K562 (cell line): ENCODE measurements at regions not wholly inside any gene's neighbourhood (a gene's known extent, or its start where the extent isn't known, plus 50 kb on each side); places are given as distances from the start of the nearest gene placed in this dataset.

ENCODE experiments used
- ATAC-seq: fragments of 200-7000 bp; cut with Tn5 transposase; 3 replicates; pipeline ENCODE4 v1.9.1; 2020; ENCODE audit warnings: moderate library complexity
- BruUV-seq: library from RNA; stranded (reverse); fragments of 400-500 nt; replicated peaks from 2 replicates; lab custom pipeline; 2021; lab: Mats Ljungman, UMichigan
- CTCF ChIA-PET: fragments of 300-600 bp; formaldehyde crosslinking; extraction: SDS; loops from one replicate; lab custom pipeline; 2021; ENCODE audit warnings: low intra/inter-chr PET ratio; lab: Yijun Ruan, JAX
- POLR2A ChIA-PET: fragments of 300-600, 350-650 bp; sonication (Branson Sonifier 250); formaldehyde crosslinking; extraction: SDS; loops from one replicate; lab custom pipeline; 2021; ENCODE audit warnings: antibody characterized with exemption, inconsistent platforms; lab: Yijun Ruan, JAX
- DNase-seq, 4 experiments: peaks; one replicate each; pipeline versions ENCODE4 v3.0.0 to v3.0.0-alpha.2; 2011 to 2018; ENCODE audit warnings: low spot score in 3 of 4, mixed read lengths in 3 of 4; ENCODE audit errors: extremely low read depth in 1 of 4
- FAIRE-seq: peaks from 2 replicates; lab custom pipeline; 2011; peaks lifted over from hg19 to GRCh38; lab: Jason Lieb, UNC
- H2AFZ ChIP-seq: 2 replicates; pipeline ENCODE4 v1.6.0; 2011; ENCODE audit warnings: low read depth, low read length, control low read depth, inconsistent platforms
- H3K27ac ChIP-seq: fragments of 200-600 bp; 3 replicates; pipeline ENCODE4 v1.8.0; 2011; ENCODE audit warnings: low read depth, mild to moderate bottlenecking, control low read depth, inconsistent platforms, low read length, moderate library complexity, mixed read lengths; ENCODE audit errors: extremely low read depth
- H3K27me3 ChIP-seq, 2 experiments: fragments of 300-600 bp in 1 of 2; 2 replicates in 1 of 2; 3 replicates in 1 of 2; pipeline versions ENCODE4 v1.6.0 to v1.8.0; 2011; ENCODE audit warnings: inconsistent platforms in 2 of 2, low read length in 2 of 2, mild to moderate bottlenecking in 1 of 2, mixed read lengths in 1 of 2, moderate library complexity in 1 of 2; ENCODE audit not compliant: control insufficient read depth in 2 of 2, insufficient read depth in 2 of 2
- H3K36me3 ChIP-seq: fragments of 300-600 bp; 3 replicates; pipeline ENCODE4 v1.8.0; 2011; ENCODE audit warnings: mild to moderate bottlenecking, low read length, inconsistent platforms; ENCODE audit not compliant: control insufficient read depth, insufficient read depth
- H3K4me1 ChIP-seq, 2 experiments: fragments of 200-600 bp in 1 of 2; replicated peaks in 1 of 2; 2 replicates in 1 of 2; 3 replicates in 1 of 2; pipeline versions ENCODE4 v1.5.1 to v1.8.0; 2011; ENCODE audit warnings: inconsistent platforms in 2 of 2, low read length in 2 of 2, mild to moderate bottlenecking in 1 of 2, mixed read lengths in 1 of 2, moderate library complexity in 1 of 2; ENCODE audit not compliant: control insufficient read depth in 2 of 2, insufficient read depth in 2 of 2
- H3K4me2 ChIP-seq: 2 replicates; pipeline ENCODE4 v1.6.1; 2011; ENCODE audit warnings: low read length, control low read depth, inconsistent platforms, mixed read lengths; ENCODE audit not compliant: insufficient read depth
- H3K4me3 ChIP-seq: fragments of 200-600 bp; sonication (generic), shearing (Covaris generic); 2 replicates; pipeline ENCODE4 v1.5.1; 2016; ENCODE audit warnings: control low read depth, inconsistent platforms
- H3K79me2 ChIP-seq: fragments of 200-600 bp; 3 replicates; pipeline ENCODE4 v1.8.0; 2011; ENCODE audit warnings: low read length, inconsistent platforms; ENCODE audit not compliant: control insufficient read depth, insufficient read depth
- H3K9ac ChIP-seq, 2 experiments: 2 replicates each; pipeline versions ENCODE4 v1.6.0 to v1.6.1; 2011; ENCODE audit warnings: low read depth in 2 of 2, low read length in 2 of 2, control low read depth in 1 of 2, inconsistent platforms in 1 of 2, mild to moderate bottlenecking in 1 of 2, mixed read lengths in 1 of 2; ENCODE audit not compliant: insufficient read depth in 1 of 2
- H3K9me1 ChIP-seq: one replicate; pipeline ENCODE4 v1.6.0; 2011; ENCODE audit warnings: inconsistent platforms, mild to moderate bottlenecking, low read length, moderate library complexity; ENCODE audit not compliant: control insufficient read depth, insufficient read depth
- H3K9me3 ChIP-seq: replicated peaks from 2 replicates; pipeline ENCODE4 v1.5.1; 2011; ENCODE audit warnings: low read depth, low read length, inconsistent platforms; ENCODE audit not compliant: control insufficient read depth, insufficient read depth
- H4K20me1 ChIP-seq: replicated peaks from 2 replicates; pipeline ENCODE4 v1.6.1; 2011; ENCODE audit warnings: low read length, inconsistent platforms, mixed read lengths; ENCODE audit not compliant: control insufficient read depth, insufficient read depth
- BRD9 ChIP-seq: fragments of 450-650 bp; IDR thresholded peaks from 2 replicates; pipeline ENCODE4 v1.6.1; 2018; ENCODE audit warnings: low read depth; ENCODE audit not compliant: partially characterized antibody
- KAT8 ChIP-seq: fragments of 450-650 bp; IDR thresholded peaks from 2 replicates; pipeline ENCODE4 v1.6.1; 2016; ENCODE audit warnings: low read depth, mild to moderate bottlenecking
- RERE ChIP-seq: sonication (generic); formaldehyde crosslinking; IDR thresholded peaks from 2 replicates; pipeline ENCODE4 v1.8.0; 2023; ENCODE audit warnings: missing genetic modification reagents, mild to moderate bottlenecking, borderline replicate concordance
- in situ Hi-C: fragments of 300-500 bp; cut with MboI; formaldehyde crosslinking; loops from 4 replicates; pipeline ENCODE4 v1.15.0; 2018; ENCODE audit warnings: inconsistent platforms, mixed read lengths
- intact Hi-C: fragments of 100-400 bp; cut with micrococcal nuclease; formaldehyde crosslinking; loops from 2 replicates; pipeline ENCODE4 v1.14.2; 2022
- TF ChIP-seq, protein P1 (sequence below), 2 experiments: fragments of 450-650 bp; IDR thresholded peaks; 2 replicates each; pipeline ENCODE4 v1.6.1; 2016; ENCODE audit warnings: mild to moderate bottlenecking in 2 of 2, borderline replicate concordance in 1 of 2, low read depth in 1 of 2, moderate library complexity in 1 of 2

- no TSS peak for BruUV-seq
- POLR2A ChIA-PET, result no interaction called here
- H2AFZ ChIP-seq, result no peak overlapping the region
Measured at GRCh38 chr2:77800410-77800809, 278.2 kb upstream of the LRRTM4 start.

More at GRCh38 chr2:77800410-77800809, 278.2 kb upstream of the LRRTM4 start:
- FAIRE-seq (no peak), DNase-seq (no peak), ATAC-seq (no peak)
- Histone ChIP-seq H3K9me3 (no peaks in the 10 kb centered on the region), H3K9ac (no peak overlapping the region), H3K79me2 (no peaks in the 10 kb centered on the region), H3K4me3 (no peak overlapping the region), H3K27me3 (no peaks in the 10 kb centered on the region), H3K4me2 (no peak overlapping the region), H3K27ac (no peak overlapping the region), H3K4me1 (no peaks in the 10 kb centered on the region), H4K20me1 (no peaks in the 10 kb centered on the region), H3K9me1 (no peaks in the 10 kb centered on the region), H3K36me3 (no peaks in the 10 kb centered on the region)
- CTCF ChIA-PET, result no interaction called here
- TF ChIP-seq, protein P1, sequence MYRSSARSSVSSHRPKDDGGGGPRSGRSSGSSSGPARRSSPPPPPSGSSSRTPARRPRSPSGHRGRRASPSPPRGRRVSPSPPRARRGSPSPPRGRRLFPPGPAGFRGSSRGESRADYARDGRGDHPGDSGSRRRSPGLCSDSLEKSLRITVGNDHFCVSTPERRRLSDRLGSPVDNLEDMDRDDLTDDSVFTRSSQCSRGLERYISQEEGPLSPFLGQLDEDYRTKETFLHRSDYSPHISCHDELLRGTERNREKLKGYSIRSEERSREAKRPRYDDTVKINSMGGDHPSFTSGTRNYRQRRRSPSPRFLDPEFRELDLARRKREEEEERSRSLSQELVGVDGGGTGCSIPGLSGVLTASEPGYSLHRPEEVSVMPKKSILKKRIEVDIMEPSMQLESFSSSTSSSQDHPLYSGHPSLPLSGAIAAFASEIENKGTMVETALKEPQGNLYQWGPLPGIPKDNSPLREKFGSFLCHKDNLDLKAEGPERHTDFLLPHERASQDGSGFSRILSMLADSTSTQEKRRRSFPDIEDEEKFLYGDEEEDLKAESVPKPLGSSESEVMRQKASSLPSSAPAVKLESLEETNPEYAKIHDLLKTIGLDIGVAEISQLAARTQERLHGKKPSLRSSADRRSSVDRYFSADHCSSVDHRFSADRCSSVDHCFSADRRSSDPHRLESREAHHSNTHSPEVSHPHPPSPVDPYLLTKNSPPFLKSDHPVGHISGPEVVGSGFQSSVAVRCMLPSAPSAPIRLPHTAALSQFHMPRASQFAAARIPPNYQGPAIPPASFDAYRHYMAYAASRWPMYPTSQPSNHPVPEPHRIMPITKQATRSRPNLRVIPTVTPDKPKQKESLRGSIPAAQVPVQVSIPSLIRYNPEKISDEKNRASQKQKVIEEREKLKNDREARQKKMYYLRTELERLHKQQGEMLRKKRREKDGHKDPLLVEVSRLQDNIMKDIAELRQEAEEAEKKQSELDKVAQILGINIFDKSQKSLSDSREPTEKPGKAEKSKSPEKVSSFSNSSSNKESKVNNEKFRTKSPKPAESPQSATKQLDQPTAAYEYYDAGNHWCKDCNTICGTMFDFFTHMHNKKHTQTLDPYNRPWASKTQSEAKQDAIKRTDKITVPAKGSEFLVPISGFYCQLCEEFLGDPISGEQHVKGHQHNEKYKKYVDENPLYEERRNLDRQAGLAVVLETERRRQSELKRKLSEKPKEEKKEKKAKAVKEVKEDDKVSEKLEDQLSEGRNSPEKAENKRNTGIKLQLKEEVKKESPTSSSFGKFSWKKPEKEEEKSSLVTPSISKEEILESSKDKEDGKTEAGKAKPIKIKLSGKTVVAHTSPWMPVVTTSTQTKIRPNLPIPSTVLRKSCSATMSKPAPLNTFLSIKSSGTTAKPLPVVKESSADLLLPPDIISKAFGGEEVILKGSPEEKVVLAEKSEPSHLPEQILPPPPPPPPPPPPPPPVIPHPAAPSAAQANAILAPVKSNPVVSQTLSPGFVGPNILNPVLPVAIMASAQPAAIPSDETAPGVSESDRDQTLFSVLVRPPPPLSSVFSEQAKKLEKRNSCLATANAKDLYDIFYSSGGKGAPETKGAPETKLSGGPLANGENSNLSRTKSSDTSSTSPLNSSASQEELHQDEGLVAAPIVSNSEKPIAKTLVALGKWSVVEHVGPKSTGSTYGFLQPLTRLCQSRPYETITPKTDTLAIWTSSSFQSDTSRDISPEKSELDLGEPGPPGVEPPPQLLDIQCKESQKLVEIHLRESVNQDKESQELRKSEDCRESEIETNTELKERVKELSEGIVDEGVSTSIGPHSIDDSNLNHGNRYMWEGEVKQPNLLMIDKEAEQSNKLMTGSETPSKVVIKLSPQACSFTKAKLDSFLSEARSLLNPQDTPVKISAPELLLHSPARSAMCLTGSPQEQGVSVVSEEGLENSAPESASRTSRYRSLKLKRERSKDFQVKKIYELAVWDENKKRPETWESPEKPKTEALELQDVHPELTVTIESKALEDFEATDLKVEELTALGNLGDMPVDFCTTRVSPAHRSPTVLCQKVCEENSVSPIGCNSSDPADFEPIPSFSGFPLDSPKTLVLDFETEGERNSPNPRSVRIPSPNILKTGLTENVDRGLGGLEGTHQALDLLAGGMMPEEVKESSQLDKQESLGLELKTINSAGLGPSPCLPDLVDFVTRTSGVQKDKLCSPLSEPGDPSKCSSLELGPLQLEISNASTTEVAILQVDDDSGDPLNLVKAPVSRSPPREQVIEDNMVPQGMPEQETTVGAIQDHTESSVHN (IDR thresholded peaks at IDR 0.05; ENCODE audit: borderline replicate concordance in 1 of 2, low read depth in 1 of 2), result no peak
- TF ChIP-seq KAT8 (no peak), BRD9 (no peak), RERE (no peak)
- intact Hi-C loops (no loop called here), in situ Hi-C loops (no loop called here)
